ENCODE measurements at regions not wholly inside any gene's neighbourhood (a gene's known extent, or its start where the extent isn't known, plus 50 kb on each side); places are given as distances from the start of the nearest gene placed in this dataset.

DNA sequence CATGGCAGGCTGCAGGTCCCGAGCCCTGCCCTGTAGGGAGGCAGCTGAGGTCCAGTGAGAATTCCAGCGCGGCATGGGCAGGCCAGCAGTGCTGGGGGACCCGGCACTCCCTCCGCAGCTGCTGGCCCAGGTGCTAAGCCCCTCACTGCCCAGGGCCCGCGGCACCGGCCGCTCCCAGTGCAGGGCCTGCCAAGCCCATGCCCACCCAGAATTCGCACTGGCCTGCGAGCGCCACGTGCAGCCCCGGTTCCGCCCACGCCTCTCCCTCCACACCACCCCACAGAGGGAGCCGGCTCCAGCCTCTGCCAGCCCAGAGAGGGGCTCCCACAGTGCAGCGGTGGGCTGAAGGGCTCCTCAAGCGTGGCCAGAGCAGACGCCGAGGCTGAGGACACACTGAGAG lies 158.5 kb upstream of the ACVR2A start:
- Mint-ChIP-seq H3K27ac (ENCODE audit: unreplicated experiment) (no peak overlapping the region), H3K36me3 (ENCODE audit: low read depth) (no peaks in the 10 kb centered on the region), H3K4me1 (ENCODE audit: low read depth) (no peaks in the 10 kb centered on the region), H3K27me3 (ENCODE audit: low read depth) (peaks cover 6% of the 10 kb centered on the region), H3K9me3 (ENCODE audit: low read depth) (no peaks in the 10 kb centered on the region), H3K4me3 (ENCODE audit: unreplicated experiment) (no peak overlapping the region)
- no peak for DNase-seq (ENCODE audit: low spot score)
- TF ChIP-seq, protein P1, sequence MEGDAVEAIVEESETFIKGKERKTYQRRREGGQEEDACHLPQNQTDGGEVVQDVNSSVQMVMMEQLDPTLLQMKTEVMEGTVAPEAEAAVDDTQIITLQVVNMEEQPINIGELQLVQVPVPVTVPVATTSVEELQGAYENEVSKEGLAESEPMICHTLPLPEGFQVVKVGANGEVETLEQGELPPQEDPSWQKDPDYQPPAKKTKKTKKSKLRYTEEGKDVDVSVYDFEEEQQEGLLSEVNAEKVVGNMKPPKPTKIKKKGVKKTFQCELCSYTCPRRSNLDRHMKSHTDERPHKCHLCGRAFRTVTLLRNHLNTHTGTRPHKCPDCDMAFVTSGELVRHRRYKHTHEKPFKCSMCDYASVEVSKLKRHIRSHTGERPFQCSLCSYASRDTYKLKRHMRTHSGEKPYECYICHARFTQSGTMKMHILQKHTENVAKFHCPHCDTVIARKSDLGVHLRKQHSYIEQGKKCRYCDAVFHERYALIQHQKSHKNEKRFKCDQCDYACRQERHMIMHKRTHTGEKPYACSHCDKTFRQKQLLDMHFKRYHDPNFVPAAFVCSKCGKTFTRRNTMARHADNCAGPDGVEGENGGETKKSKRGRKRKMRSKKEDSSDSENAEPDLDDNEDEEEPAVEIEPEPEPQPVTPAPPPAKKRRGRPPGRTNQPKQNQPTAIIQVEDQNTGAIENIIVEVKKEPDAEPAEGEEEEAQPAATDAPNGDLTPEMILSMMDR (IDR thresholded peaks at IDR 0.05) = no peak

DNA sequence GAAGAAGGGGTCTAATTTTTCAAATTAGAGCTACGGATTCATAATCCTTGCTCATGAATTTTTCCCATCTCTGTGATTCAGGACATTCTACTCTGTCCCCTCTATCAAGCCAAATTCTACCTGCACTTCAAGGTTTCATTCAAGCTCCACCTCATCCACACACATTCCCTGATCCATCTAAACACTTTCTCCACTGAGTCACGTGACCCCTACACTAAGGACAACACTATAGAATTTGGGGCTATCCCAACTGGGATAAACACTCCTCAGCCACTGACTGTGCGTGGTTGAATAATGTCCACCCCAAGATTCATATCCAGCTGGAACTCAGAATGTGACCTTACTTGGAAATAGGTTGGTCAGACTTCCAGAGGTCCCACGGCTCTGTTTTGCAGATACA lies 159.9 kb upstream of the ACVR2A start:
- H3K27me3 Mint-ChIP-seq (ENCODE audit: low read depth) = peaks cover 4% of the 10 kb centered on the region
- H3K4me3 Mint-ChIP-seq (ENCODE audit: unreplicated experiment) = no peak overlapping the region
- no peaks in the 10 kb centered on the region for H3K4me1 Mint-ChIP-seq (ENCODE audit: low read depth)
- DNase-seq (ENCODE audit: low spot score) = no peak
- TF ChIP-seq, protein P1 (IDR thresholded peaks at IDR 0.05) = no peak
- no peak overlapping the region for H3K27ac Mint-ChIP-seq (ENCODE audit: unreplicated experiment)
- H3K9me3 Mint-ChIP-seq (ENCODE audit: low read depth) = no peaks in the 10 kb centered on the region
- H3K36me3 Mint-ChIP-seq (ENCODE audit: low read depth) = no peaks in the 10 kb centered on the region

DNA sequence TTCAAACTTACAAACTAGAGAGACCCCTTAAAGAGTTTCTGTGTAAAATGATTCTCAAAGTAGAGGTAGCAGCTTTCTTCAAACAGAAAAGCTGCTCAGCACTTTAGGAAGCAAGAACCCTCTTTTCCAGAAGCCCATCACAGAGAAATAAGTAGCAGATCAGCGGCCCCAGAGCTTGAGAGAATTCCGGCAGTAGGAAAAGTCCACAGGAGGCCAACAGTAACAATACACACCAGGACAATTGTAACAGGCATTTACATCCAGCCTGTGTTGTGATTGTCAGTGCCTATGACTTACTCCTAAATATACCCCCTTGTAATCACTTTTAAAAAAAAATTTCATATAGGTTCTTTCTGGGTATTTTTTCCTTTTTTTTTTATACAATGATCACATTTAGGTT lies 161.4 kb upstream of the ACVR2A start:
- no peak for DNase-seq (ENCODE audit: low spot score)
- H3K36me3 Mint-ChIP-seq (ENCODE audit: low read depth) = no peaks in the 10 kb centered on the region
- no peak overlapping the region for H3K4me3 Mint-ChIP-seq (ENCODE audit: unreplicated experiment)
- TF ChIP-seq, protein P1 (IDR thresholded peaks at IDR 0.05) = no peak
- H3K4me1 Mint-ChIP-seq (ENCODE audit: low read depth) = no peaks in the 10 kb centered on the region
- H3K27ac Mint-ChIP-seq (ENCODE audit: unreplicated experiment) = no peak overlapping the region
- H3K9me3 Mint-ChIP-seq (ENCODE audit: low read depth) = no peaks in the 10 kb centered on the region
- no peaks in the 10 kb centered on the region for H3K27me3 Mint-ChIP-seq (ENCODE audit: low read depth)

DNA sequence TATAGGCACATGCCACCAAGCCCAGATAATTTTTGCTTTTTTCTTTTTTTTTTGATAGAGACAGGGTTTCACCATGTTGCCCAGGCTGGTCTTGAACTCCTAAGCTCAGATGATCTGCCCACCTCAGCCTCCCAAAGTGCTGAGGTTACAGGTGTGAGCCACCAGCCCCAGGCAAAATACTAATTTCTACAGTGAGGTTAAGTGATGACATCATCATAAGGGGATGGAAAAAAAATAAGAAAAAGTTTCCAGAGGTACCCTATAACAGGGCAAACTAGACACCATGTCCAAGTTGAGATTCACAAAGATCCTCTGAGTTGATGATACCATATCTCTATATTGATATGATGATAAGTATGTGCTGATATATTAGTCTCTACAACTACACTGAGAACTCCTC lies 163.7 kb upstream of the ACVR2A start:
- H3K9me3 Mint-ChIP-seq (ENCODE audit: low read depth) = no peaks in the 10 kb centered on the region
- TF ChIP-seq, protein P1 (IDR thresholded peaks at IDR 0.05) = no peak
- H3K27ac Mint-ChIP-seq (ENCODE audit: unreplicated experiment) = no peak overlapping the region
- no peak overlapping the region for H3K4me3 Mint-ChIP-seq (ENCODE audit: unreplicated experiment)
- no peak for DNase-seq (ENCODE audit: low spot score)
- no peaks in the 10 kb centered on the region for H3K27me3 Mint-ChIP-seq (ENCODE audit: low read depth)
- no peaks in the 10 kb centered on the region for H3K4me1 Mint-ChIP-seq (ENCODE audit: low read depth)
- H3K36me3 Mint-ChIP-seq (ENCODE audit: low read depth) = no peaks in the 10 kb centered on the region

DNA sequence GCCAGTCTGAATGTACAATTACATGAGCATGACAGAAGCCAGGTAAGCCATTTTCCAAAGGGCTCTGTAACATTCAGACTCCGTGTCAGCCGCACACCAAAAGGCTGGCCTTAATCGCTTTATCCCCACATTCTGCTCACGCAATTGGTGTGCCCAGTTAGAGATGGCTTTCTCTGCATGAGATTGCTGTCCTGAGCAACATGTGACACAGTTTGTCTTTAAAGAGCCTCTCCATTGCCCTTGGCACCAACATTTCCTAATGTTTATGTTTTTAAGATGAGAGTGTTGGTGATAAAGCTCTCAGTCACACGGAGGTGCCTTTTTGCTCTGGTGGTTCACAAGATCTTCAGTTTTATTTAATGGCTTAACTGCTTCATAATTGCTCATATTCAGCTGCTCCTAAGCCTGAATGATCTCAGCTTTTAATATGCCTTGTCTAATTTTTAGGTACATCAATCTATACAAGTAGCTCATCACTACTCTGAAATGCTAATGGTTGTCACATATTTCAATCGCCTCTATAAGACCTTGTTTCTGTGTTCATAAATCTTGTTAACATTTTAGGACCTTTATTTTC lies 164.8 kb upstream of the ACVR2A start:
- no peak overlapping the region for H3K27ac Mint-ChIP-seq (ENCODE audit: unreplicated experiment)
- no peaks in the 10 kb centered on the region for H3K36me3 Mint-ChIP-seq (ENCODE audit: low read depth)
- H3K4me3 Mint-ChIP-seq (ENCODE audit: unreplicated experiment) = no peak overlapping the region
- DNase-seq (ENCODE audit: low spot score) = no peak
- no peaks in the 10 kb centered on the region for H3K4me1 Mint-ChIP-seq (ENCODE audit: low read depth)
- no peaks in the 10 kb centered on the region for H3K9me3 Mint-ChIP-seq (ENCODE audit: low read depth)
- H3K27me3 Mint-ChIP-seq (ENCODE audit: low read depth) = no peaks in the 10 kb centered on the region
- TF ChIP-seq, protein P1 (IDR thresholded peaks at IDR 0.05) = no peak
